OCI-LY7 (cell line): ENCODE measurements at regions not wholly inside any gene's neighbourhood (a gene's known extent, or its start where the extent isn't known, plus 50 kb on each side); places are given as distances from the start of the nearest gene placed in this dataset.

ENCODE experiments used
- BruUV-seq: library from RNA; stranded (reverse); fragments of 400-500 nt; replicated peaks from 2 replicates; lab custom pipeline; 2021; lab: Mats Ljungman, UMichigan
- CTCF ChIA-PET: fragments of 300-600 bp; sonication (Branson Sonifier 250); formaldehyde crosslinking; loops from one replicate; lab custom pipeline; 2022; ENCODE audit warnings: antibody characterized with exemption; ENCODE audit not compliant: unreplicated experiment; lab: Charles Lee
- POLR2A ChIA-PET: fragments of 300-600 bp; sonication (Branson Sonifier 250); formaldehyde crosslinking; loops from one replicate; lab custom pipeline; 2022; ENCODE audit warnings: antibody characterized with exemption; lab: Charles Lee
- DNase-seq: peaks from one replicate; pipeline ENCODE4 v3.0.0-alpha.2; 2015; ENCODE audit warnings: low spot score
- H2AFZ ChIP-seq: fragments of 200-600 bp; sonication (generic), shearing (Covaris generic); 2 replicates; pipeline ENCODE4 v1.6.1; 2014; ENCODE audit warnings: mild to moderate bottlenecking, antibody characterized with exemption, low read length, moderate library complexity
- H3K27ac ChIP-seq: fragments of 200-600 bp; sonication (generic); 2 replicates; pipeline ENCODE4 v1.5.1; 2014; ENCODE audit warnings: mixed run types, low read depth, mild to moderate bottlenecking, moderate library complexity, low read length, inconsistent platforms; ENCODE audit not compliant: poor library complexity, severe bottlenecking
- H3K36me3 ChIP-seq: fragments of 200-600 bp; sonication (generic); 2 replicates; pipeline ENCODE4 v1.6.1; 2014; ENCODE audit warnings: mild to moderate bottlenecking, antibody characterized with exemption, low read length, moderate library complexity, mixed read lengths; ENCODE audit not compliant: insufficient read depth
- H3K4me1 ChIP-seq: fragments of 200-600 bp; sonication (generic); 2 replicates; pipeline ENCODE4 v1.5.1; 2014; ENCODE audit warnings: mild to moderate bottlenecking, low read length; ENCODE audit not compliant: insufficient read depth, poor library complexity, severe bottlenecking
- H3K4me2 ChIP-seq: fragments of 200-600 bp; sonication (generic); 2 replicates; pipeline ENCODE4 v1.6.1; 2014; ENCODE audit warnings: mild to moderate bottlenecking, low read length
- H3K4me3 ChIP-seq: fragments of 200-600 bp; sonication (generic); 2 replicates; pipeline ENCODE4 v1.5.1; 2014; ENCODE audit warnings: mild to moderate bottlenecking, low read depth, low read length; ENCODE audit not compliant: poor library complexity, severe bottlenecking
- H3K79me2 ChIP-seq: fragments of 200-600 bp; sonication (generic); 2 replicates; pipeline ENCODE4 v1.6.1; 2016; ENCODE audit warnings: low read depth, mild to moderate bottlenecking, low read length, moderate library complexity, mixed read lengths; ENCODE audit not compliant: insufficient read depth
- H3K9me2 ChIP-seq: fragments of 200-600 bp; sonication (generic); 2 replicates; pipeline ENCODE4 v1.6.1; 2016; ENCODE audit warnings: mild to moderate bottlenecking, low read length, mixed read lengths; ENCODE audit not compliant: insufficient read depth
- H3K9me3 ChIP-seq: fragments of 200-600 bp; sonication (generic); 2 replicates; pipeline ENCODE4 v1.6.1; 2014; ENCODE audit warnings: mild to moderate bottlenecking, mixed run types, low read length, mixed read lengths
- H4K20me1 ChIP-seq: fragments of 200-600 bp; sonication (generic); 2 replicates; pipeline ENCODE4 v1.6.1; 2014; ENCODE audit warnings: mild to moderate bottlenecking, antibody characterized with exemption, low read length, moderate library complexity, mixed read lengths; ENCODE audit not compliant: insufficient read depth
- CTCF ChIP-seq: fragments of 200-600 bp; sonication (generic); conservative IDR thresholded peaks from 2 replicates; pipeline ENCODE4 v1.5.1; 2014; ENCODE audit warnings: mild to moderate bottlenecking, antibody characterized with exemption, low read length, moderate library complexity, mixed read lengths
- EZH2phosphoT487 ChIP-seq: fragments of 200-600 bp; sonication (generic); IDR thresholded peaks from 2 replicates; pipeline ENCODE4 v1.6.1; 2018; ENCODE audit warnings: low read depth, borderline replicate concordance, mild to moderate bottlenecking, mixed run types, antibody characterized with exemption, low read length, moderate library complexity, mixed read lengths
- intact Hi-C: fragments of 100-400 bp; cut with micrococcal nuclease; formaldehyde crosslinking; loops from one replicate; pipeline ENCODE4 v1.10.0; 2022; ENCODE audit not compliant: unreplicated experiment

DNA sequence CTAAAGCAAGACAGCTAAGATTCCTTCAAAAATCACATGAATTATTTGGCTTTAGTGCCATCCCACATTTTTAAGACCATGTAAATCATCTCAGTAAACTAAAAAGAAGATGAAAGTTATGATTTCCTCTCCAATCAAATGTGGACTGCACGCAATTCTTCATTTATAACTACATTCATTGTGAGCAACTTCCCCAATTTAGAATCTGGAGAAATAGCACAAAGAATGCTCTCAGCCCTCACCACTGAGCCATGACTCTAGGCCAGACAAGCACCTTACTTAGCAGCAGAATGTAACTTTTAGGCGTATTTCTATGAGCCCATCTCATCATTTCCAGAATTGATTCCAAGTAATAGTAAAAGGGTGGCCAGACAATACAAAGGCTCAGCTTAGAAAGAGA lies 616.6 kb downstream of the TLE1 start:
- Histone ChIP-seq H3K4me1 (no peaks in the 10 kb centered on the region), H4K20me1 (no peaks in the 10 kb centered on the region), H3K27ac (no peak overlapping the region), H3K36me3 (no peaks in the 10 kb centered on the region), H3K79me2 (no peaks in the 10 kb centered on the region), H2AFZ (no peak overlapping the region), H3K4me3 (no peak overlapping the region), H3K9me3 (no peaks in the 10 kb centered on the region), H3K9me2 (no peaks in the 10 kb centered on the region), H3K4me2 (no peak overlapping the region)
- DNase-seq, result no peak
- CTCF ChIA-PET, result no interaction called here
- POLR2A ChIA-PET, result no interaction called here
- intact Hi-C loops, result no loop called here
- no TSS peak for BruUV-seq
- TF ChIP-seq CTCF (no peak), EZH2phosphoT487 (no peak)

DNA sequence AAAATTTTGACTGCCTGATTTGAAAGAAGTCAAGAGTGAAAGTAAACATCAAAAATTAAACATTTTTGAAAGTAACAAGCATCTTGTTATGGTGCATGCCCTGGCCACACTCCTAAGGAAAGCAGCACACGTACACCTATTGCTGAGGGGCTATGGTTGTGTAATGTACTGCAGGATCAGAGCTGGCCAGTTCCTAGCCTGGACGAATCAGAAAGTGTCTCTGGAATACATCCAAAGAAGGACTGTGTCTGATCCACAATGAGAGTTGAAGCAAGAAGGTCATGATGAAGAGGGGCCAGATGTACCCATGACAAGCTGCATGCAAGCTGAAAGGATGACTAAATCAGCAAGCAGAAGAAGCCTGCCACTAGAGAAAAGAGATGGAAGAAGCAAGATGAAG lies 618.2 kb downstream of the TLE1 start:
- no peak overlapping the region for H2AFZ ChIP-seq
- POLR2A ChIA-PET, result interaction anchor here (0.6 to 0.7 kb wide), 3 partner anchors 49 to 240 kb away, joined by 3 to 7 read pairs (median 4); no protein-coding TSS in a partner anchor
- no peaks in the 10 kb centered on the region for H3K9me3 ChIP-seq
- BruUV-seq, result no TSS peak
- intact Hi-C loops, result no loop called here
- H3K4me2 ChIP-seq, result no peak overlapping the region
- no peak overlapping the region for H3K27ac ChIP-seq
- no peak for DNase-seq
- H3K36me3 ChIP-seq, result no peaks in the 10 kb centered on the region
- no peak for TF ChIP-seq CTCF
- no peak for TF ChIP-seq EZH2phosphoT487
- H3K9me2 ChIP-seq, result no peaks in the 10 kb centered on the region
- H4K20me1 ChIP-seq, result no peaks in the 10 kb centered on the region
- H3K79me2 ChIP-seq, result no peaks in the 10 kb centered on the region
- H3K4me3 ChIP-seq, result no peak overlapping the region
- H3K4me1 ChIP-seq, result no peaks in the 10 kb centered on the region
- CTCF ChIA-PET, result no interaction called here

DNA sequence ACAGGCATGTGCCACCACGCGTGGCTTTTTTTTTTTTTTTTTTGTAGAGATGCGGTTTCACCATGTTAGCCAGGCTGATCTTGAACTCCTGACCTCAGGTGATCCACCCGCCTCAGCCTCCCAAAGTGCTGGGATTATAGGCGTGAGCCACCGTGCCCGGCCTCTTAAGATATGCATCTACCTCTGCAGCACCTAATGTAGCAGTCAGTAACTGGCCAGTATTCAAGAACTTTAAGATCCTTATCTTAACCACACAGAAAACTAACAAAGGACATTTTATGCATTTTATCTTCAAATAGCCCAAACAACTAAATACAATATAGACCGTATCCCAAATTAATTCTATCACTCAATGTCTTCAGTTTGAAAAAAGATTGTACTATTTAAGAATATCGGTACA lies 618.7 kb downstream of the TLE1 start:
- POLR2A ChIA-PET, result interaction anchor here (0.7 kb wide), 2 partner anchors 48 to 241 kb away, joined by 4 to 7 read pairs; no protein-coding TSS in a partner anchor

More for the DNA sequence above, 618.7 kb downstream of the TLE1 start:
- Histone ChIP-seq H3K4me2 (no peak overlapping the region), H3K79me2 (no peaks in the 10 kb centered on the region), H4K20me1 (no peaks in the 10 kb centered on the region), H2AFZ (no peak overlapping the region), H3K36me3 (no peaks in the 10 kb centered on the region), H3K27ac (no peak overlapping the region), H3K9me3 (no peaks in the 10 kb centered on the region), H3K9me2 (no peaks in the 10 kb centered on the region), H3K4me3 (no peak overlapping the region), H3K4me1 (no peaks in the 10 kb centered on the region)
- DNase-seq, result no peak
- intact Hi-C loops, result no loop called here
- CTCF ChIA-PET, result no interaction called here
- TF ChIP-seq CTCF, result no peak
- TF ChIP-seq EZH2phosphoT487, result no peak
- BruUV-seq, result no TSS peak
